Middle frontal gyrus (tissue), 1 donor: ENCODE measurements at regions not wholly inside any gene's neighbourhood (a gene's known extent, or its start where the extent isn't known, plus 50 kb on each side); places are given as distances from the start of the nearest gene placed in this dataset.
"Not testable (repeated sequence)": the region's sequence is repeated elsewhere in the genome, so short reads cannot be mapped to it uniquely, and the experiment has no call there.

Source experiments
- DNase-seq: peaks from one replicate; pipeline ENCODE4 v3.0.0-alpha.2; 2015; ENCODE audit warnings: low spot score; ENCODE audit errors: extremely low spot score

GRCh38 chr2:7625392-7626138 is 708.4 kb downstream of the RNF144A start:
- DNase-seq, result no peak

DNA sequence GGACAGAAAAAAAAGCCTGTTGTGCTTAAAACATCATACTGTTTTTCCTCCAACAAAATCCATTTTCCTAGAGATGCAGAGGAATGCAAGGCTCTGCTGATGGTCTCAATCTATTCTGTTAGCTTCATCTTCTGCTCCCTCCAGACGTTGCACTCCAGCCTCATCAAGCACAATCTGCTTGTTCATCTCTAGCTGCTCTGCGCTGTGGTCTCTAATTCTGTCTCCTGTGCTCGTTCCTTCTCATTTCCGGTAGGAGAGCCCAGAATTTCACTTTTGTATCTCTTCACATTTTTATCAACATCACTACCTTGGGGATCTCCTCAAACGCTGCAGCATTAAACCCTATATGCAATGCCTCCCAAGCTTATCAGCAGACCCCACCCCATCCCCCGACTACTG is 708.9 kb downstream of the RNF144A start:
- no peak for DNase-seq

- DNase-seq, result peak; percentile 34
These were observed 710.4 kb downstream of the RNF144A start for GRCh38 chr2:7627583-7627982.

DNA sequence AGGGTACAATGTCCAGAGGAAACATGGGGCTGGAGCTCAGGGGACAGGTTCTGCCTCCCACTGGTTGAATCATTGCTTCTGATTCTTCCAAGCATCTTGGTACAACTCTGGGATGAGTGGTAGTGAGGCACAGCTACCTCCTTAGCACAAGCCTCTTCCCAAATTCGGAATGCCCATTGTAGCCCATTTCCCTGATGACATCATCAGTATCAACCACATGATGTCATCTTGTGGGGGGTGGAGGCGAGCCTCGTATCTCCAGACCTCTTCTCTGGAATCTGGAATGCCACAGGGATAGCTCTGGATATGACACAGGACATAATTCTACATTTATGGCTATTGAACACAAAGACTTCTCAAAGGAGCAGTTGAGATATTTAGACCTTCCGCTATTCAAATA is 715.2 kb downstream of the RNF144A start:
- DNase-seq, result no peak

GRCh38 chr2:7633566-7634153 is 716.4 kb downstream of the RNF144A start:
- no peak for DNase-seq

DNA sequence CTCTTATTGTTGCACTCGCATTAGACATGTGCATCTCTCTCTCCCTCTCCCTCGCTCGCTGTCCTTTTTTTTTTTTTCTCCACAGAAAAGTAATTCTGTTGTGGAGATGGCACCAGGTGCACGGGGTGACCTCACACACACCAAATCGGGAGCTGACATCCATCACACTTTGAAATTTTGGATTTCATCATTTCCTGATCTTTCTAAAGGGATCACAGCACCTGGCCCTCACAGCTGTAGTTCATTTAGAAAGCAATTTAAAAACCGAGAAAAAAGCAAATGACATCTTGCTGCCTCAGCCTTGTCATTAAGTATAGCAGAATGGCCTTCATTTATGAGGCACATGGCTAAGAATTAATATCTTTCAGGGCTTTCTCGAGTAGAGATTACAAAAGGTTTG is 717.2 kb downstream of the RNF144A start:
- no peak for DNase-seq

DNA sequence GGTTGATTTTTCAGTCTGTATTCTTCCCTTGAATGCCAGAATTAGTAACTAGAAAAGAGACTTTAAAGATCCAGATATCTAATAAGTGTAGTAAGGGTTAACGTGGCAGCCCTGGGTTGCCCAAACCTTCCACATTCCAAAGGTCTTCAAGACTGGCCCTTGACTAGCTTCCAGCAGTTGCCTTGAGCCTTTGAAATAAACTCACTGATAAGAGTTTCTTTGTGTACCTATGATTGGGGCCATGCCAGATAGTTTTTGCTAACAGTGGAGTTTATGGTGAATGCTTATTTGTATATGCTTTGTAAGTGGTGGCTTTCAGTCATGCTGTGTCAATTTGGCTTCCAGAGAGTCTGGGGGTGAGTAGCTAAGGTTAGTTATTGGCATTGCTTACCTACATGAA is 722.3 kb downstream of the RNF144A start:
- DNase-seq, result no peak

DNA sequence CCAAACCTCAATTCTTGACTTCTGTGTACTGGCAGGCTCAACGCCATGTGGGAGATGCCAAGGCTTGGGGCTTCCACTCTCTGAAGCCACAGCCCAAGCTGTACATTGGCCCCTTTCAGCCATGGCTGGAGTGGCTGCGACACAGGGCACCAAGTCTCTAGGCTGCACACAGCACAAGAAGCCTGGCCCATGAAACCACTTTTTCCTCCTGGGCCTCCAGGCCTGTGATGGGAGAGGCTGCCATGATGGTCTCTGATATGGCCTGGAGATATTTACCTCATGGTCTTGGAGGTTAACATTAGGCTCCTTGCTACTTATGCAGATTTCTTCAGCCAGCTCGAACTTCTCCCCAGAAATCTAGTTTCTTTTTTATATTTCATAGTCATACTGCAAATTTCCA is 724.1 kb downstream of the RNF144A start:
- DNase-seq, result not testable (repeated sequence)

DNA sequence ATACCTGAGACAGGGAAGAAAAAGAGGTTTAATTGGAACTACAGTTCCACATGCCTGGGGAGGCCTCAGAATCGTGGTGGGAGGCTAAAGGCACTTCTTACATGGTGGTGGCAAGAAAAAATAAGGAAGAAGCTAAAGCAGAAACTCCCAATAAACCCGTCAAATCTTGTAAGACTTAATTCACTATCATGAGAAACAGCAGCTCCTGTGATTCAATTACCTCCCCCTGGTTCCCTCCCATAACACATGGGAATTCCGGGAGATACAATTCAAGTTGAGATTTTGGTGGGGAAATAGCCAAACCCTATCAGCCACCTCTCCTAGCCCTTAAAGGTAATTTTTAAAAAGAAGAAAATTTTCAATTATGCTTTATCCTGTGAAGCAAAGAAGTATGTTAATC is 728.8 kb downstream of the RNF144A start:
- no peak for DNase-seq

DNA sequence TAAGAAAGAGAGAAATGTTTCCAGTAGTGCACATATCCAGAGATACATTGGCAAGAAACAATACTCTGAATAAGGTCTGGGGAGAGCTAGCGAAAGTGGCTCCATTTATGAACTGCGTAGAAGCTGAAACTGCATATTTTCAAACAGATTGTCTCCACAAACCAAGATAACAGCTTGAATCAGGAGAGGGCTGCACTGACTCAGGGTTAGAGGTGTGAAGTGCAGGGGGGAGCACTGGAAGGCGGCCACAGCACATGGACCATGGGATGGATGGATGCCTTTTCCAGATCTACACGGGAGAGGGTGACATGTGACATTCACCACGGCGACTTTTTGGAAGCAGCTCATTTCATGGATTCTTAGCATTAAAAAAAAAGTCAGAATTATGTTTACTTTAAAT is 729.4 kb downstream of the RNF144A start:
- DNase-seq, result no peak

DNA sequence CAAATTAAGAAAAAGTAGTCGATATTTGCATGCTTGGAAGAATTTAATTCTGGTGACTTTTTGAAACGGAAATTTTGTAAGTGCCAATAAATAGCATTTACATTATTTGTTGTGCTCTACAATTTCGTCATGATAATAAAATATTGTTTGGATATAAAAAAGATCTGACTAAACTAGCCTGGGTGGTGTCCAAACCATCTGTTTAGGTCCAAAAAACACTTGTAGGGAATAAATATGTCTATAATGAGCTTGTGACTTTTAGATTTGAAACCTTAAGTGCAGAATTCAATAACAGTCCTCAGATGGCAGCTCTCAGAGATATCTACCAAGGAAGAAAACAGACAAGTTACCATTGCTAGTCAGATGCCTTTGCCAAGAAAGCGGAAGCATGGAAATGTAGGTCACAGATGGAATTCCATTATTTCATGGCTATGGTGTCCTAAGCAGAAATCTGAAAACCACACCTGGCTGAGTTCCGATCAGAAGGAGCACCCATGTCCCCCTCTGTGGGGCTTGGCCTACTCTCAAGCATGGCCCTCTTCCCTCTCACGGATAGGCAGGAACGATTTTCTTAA is 731.1 kb downstream of the RNF144A start:
- no peak for DNase-seq

GRCh38 chr2:7649461-7650228 is 732.4 kb downstream of the RNF144A start:
- no peak for DNase-seq

DNA sequence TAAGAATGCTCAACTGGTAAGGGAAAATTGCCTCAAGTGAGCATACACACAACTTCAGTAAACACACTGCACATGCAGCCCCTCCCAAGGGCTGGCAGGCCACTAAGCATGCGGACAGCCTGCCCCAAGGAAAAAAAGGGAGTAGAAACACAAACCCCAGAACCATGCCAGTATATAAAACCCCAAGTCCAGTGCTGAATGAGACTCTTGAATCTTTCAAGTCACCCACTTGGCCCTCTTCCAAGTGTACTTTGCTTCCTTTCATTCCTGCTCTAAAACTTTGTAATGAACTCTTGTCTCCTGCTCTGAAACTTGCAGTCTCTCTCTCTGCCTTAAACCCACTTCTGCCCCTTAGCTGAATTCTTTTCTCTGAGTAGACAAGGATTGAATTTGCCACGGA is 736.4 kb downstream of the RNF144A start:
- no peak for DNase-seq

DNA sequence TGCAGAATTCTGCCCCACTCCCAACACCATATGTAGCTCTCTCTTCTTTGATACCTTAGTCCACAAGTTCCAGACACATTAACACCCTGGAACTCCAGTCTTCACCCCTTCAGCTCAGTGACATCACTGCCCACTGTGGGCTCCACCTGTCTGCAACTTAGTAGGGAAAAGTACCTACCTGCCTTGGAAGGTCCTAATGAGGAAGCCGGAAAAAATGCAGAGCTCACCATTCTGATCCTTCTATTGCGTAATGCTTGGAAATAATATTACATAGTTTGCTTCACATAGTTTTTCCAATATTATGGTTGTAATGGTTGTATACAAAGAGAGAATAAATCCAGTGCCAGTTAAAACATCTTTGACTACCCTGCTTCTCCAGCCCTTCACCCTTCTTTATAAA is 738.4 kb downstream of the RNF144A start:
- DNase-seq, result no peak

DNA sequence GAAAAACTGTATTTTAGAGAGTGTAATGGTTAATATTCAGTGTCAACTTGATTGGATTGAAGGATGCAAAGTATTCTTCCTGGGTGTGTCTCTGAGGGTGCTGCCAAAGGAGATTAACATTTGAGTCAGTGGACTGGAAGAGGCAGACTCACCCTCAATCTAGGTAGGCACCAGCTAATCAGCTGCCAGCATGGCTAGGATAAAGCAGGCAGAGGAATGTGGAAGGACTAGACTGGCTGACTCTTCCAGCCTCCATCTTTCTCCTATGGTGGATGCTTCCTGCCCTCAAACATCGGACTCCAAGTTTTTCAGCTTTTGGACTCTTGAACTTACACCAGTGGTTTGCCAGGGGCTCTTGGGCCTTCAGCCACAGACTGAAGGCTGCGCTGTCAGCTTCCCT is 740.3 kb downstream of the RNF144A start:
- DNase-seq, result not testable (repeated sequence)

DNA sequence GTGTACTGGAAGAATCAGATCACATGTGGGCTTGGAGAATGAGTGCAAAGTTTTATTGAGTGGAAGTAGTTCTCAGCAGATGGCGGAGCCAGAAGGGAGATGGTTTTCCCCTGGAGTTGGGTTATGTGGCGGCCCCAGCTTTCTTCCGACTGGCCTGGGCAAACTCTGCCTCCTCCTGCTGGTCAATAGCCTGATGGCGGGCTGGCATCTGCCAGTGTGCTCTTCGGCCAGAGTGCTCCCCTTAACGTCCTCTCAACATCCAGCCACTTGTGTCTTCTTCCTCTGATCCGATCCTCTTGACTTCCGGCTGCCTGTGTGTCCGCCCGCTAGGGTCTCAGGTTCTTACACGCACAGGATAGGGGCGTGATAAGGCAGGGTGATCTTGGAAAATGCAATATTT is 741.3 kb downstream of the RNF144A start:
- DNase-seq, result no peak

DNA sequence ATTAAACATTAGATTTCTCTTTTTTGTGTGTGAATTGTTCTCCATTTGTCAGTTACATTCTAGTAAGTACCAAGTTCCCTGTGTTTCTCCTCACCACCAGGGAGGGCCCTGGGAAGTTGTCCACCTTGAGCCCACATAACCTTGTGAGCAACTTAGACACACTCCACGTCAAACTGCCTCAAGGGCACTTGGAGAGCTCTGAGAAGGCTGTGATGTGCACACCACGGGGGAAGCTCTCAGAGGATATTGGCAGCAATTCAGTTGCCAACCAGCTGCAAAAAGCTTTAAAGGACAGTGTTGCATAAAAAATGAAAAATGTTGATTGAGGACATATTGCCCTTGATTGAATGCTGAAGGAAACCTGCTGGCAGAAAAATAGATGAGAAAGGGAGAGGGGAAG is 743.6 kb downstream of the RNF144A start:
- no peak for DNase-seq

DNA sequence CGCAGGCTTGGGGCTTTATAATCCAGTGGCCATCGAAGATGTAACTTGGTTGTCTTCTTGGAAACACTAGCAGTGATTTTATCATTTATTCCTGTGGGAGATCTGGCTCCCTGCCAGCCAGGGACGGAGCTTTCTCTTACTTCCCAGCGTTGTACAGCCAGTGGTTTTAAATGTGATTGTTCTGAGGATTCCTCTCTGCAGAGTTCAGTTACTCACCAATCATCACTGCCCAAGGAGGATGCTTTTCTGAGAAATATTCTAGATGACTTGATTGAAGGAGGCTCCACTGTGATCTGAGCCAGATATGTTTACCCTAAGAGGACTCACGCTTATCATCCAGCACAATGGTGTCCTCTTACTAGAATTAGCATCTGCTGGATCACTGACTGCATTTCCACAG is 744.3 kb downstream of the RNF144A start:
- DNase-seq, result no peak

GRCh38 chr2:7665880-7666279 is 748.7 kb downstream of the RNF144A start:
- no peak for DNase-seq

GRCh38 chr2:7666596-7667259 is 749.5 kb downstream of the RNF144A start:
- DNase-seq, result no peak

GRCh38 chr2:7667260-7667757 is 750.1 kb downstream of the RNF144A start:
- no peak for DNase-seq
